GM18499 (cell line): ENCODE measurements at regions not wholly inside any gene's neighbourhood (a gene's known extent, or its start where the extent isn't known, plus 50 kb on each side); places are given as distances from the start of the nearest gene placed in this dataset.

Experiments used
- ATAC-seq: cut with Tn5 transposase; IDR thresholded peaks from one replicate; pipeline ENCODE4 v1.9.1; 2021; ENCODE audit warnings: moderate number of reproducible peaks; ENCODE audit not compliant: insufficient read depth, unreplicated experiment

DNA sequence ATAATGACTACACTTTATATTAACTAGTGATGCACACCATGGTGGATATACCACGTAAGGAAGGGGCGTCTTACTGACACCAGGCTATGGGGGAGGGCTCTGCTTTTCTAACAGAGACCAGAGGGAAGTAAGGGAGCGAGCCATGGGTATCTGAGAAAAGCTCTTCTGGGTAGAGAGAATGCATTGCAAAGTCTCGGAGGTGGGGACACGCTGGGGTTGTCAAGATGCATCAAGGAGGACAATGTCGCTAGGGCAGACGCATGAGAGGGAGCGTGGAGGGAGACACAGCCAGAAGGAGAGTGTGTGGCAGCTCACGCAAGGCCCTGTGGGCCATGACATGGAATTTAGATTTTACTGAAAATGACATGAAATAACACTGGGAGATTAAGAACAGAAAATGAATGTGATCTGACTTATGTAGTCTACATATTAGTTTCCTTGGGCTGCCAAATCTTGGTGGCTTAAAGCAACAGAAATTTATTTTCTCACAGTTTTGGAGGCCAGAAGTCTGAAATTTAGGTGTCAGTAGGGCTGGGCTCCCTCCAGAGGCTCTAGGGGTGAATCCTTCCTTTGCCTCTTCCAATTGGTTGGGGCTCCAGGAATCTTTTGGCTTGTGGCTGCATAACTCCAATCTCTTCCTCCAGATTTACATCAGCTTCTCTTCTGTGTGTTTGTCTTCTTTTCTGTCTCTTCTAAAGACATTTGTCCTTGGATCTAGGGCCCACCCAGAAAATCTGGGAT is 352.2 kb downstream of the CYRIA start:
- ATAC-seq, result no peak

DNA sequence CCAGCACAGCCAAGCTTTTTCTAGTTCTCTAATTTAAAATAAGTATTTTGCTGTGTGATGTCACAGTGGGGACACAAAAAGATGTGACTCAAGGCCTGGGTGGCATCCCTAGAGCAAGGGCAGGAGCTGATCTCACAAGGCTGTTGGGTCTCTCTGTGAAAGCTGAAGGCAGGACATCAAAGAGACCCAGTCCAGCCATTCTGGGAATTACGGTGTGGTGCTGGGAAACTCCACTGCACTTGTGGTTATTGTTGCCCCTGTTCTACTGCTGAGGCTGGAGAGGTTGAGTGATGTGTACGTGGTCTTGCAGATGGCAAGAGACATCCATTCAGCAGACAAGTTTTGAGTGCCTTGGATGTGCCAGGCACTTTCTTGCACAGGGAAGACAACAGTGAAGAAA is 352.9 kb downstream of the CYRIA start:
- ATAC-seq, result no peak

DNA sequence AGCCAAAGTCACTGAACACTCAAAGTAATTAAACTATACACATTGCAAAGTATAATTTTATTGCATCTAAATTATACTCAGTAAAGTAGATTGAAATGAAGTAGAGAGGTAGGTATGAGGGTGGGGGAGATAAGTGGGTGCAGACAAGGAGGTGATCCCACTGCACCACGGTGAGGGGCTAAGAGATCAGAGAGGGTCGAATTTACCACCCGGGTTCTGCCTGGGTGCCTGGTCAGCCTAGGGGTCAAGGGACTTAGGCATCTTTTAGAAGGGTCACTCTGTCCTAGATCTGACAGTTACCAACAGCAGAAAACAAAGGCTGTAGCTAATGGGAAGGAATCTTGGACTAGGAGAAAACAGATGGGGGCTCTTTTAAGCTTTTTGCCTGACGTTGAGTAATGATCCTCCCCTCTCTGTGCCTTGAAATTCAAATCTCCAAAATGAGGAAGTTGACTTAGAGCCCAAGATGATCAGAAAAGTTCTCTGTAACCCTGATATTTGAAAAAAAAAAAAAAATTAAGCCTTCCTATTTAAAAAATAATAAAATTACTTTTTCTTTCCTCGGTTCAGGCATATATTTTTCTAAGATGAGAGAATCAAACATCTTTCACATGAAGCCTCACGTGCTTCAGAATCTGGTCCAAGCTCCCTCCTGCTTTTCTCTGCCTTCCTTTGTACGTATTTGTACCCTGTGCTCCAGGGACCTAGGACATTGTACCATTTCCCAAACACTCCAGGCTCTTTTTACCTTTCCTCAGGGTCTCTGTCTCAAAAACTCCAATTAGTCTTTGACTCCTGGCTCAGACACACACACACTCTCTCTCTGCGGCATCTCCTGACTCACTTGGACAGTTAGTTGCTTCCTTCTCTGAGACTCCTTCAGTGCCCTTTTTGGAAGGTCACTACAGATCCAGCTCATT is 353.9 kb downstream of the CYRIA start:
- no peak for ATAC-seq

- no peak for ATAC-seq
Observed at GRCh38 chr2:16308816-16309215, 356.8 kb downstream of the CYRIA start.

DNA sequence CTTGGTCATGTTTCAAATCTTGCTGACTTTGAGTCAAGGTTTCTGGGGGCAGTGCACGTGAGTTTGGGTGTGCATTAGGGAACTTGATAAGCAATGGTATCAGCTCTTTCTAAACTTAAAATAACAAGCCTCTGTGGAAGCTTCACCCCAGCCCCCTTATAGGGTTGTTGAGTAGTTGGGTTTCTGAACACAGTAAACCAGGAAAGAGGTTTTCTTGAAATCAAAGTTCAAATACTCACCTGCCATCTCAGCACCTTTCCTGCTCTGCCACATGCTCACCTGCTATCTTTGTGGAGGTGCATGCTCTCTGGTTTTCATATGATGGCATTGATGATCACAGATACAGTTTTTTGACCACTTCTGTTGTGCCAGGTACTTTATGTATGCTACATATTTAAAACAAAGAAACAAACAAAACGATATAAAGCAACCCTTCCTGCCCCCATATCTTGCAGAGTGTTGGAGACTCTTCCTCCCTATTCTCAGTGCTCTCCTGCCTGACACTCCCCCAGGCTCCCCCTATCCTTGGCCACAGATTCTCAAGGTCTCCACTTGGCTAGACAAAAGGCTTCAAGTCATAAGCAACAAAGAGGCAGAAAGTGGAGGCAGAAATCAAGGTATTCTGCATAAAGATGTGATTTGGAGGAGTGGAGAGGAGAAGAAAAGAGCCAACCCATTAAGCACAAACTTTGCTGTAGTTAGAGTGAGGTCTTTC is 360.6 kb downstream of the CYRIA start:
- no peak for ATAC-seq

GRCh38 chr2:16303761-16304160 is 361.9 kb downstream of the CYRIA start:
- ATAC-seq, result no peak

DNA sequence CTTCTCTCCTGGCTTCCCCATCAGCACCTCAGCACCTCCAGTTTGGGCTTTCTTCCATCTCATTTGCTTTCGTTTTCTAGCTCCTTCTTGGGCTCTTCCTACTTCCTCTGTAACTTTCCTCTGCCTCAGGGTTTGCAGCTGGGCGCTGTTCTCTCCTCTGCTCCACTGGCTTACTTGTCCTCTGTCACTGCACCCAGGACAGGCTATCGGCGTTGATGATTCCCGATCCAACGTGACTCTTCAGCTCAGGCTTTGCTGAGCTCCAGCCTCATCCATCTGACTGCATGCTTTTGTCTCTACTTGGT is 362.4 kb downstream of the CYRIA start:
- no peak for ATAC-seq

GRCh38 chr2:16302431-16303272 is 362.3 kb downstream of the MYCN start:
- ATAC-seq, result no peak

DNA sequence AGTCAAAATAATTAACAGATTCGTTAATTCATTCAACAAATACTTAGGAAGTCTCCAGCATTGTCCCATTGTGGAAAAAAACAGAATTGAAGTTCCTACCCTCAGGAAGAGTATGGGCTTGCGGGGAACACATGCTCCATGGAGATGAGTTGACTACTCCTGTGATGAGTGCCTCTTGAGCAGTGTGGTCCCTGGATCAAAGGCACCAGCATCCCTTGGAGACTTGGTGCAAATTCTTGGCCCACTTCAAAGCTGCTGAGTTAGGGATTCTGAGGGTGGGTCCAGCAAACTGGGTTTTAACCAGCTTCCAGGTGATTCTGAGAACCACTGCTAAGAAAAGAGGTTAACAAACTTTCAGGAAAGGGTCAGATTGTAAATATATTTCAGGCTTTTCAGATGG is 361.6 kb downstream of the MYCN start:
- no peak for ATAC-seq

- no peak for ATAC-seq
Observed at GRCh38 chr2:16298866-16299265, 358.5 kb downstream of the MYCN start.

DNA sequence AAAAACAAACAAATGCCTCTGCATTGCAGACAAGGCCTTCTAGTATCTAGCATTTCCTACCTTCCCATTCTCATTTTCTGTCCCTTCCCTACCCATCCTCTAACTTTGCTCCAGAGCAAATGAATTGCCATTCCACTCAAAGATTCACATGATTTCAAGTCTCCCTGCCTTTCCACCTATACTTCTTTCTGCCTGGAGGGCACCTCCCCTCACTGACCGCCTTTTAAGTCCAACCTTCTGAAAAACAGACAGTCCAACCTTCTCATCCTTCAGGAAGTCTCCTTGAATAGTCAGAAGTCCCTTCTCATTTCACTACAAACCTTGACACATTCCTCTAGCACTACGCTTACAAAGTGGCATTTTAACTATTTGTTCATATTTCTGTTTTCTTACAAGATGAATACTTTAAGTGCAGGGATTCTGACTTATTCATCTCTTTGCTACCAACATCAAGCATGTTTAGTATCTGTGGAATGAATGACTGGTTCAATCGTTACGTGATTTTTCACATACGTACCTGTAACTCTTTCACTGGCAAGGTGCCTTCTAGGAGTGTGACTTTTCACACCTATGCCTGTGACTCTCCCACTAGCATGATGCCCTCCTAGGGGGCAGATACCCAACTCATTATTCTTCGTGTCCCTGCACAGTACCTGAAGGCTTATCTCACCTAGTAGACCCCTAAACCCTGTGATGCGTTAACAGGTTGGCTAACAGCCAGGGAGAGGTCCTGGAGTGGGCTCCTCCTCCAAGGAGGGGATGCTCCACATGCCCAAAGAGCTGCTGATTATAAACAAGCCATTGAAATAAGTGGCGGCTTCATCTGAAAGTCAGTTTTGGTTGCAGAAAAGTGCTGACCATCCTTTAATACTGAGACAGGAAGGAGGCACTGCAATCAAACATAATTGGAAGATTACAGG is 356.2 kb downstream of the MYCN start:
- ATAC-seq, result no peak

GRCh38 chr2:16296038-16296290 is 355.6 kb downstream of the MYCN start:
- no peak for ATAC-seq

- no peak for ATAC-seq
Observed at GRCh38 chr2:16294791-16295190, 354.4 kb downstream of the MYCN start.

GRCh38 chr2:16293871-16294270 is 353.5 kb downstream of the MYCN start:
- no peak for ATAC-seq

GRCh38 chr2:16293398-16293797 is 353.0 kb downstream of the MYCN start:
- ATAC-seq, result no peak

GRCh38 chr2:16291731-16292550 is 351.6 kb downstream of the MYCN start:
- no peak for ATAC-seq

DNA sequence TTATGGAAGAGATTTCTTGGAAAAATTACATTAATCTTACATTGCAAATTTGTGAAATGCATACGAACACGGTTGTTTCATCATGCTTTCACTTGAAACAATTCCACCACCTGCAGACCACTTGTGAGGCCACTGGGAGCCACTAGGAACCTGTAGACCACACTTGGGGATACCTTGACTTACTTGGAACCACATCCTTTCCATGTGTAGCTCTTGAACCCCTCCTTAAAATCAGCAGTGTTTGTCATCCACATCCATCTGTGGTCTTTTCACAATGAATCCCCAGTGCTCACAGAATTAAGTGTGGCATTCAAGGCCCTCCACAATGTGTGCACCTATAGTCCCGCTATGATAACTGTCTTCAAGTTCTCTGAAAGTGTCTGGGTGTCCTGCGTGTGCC is 350.9 kb downstream of the MYCN start:
- ATAC-seq, result no peak

DNA sequence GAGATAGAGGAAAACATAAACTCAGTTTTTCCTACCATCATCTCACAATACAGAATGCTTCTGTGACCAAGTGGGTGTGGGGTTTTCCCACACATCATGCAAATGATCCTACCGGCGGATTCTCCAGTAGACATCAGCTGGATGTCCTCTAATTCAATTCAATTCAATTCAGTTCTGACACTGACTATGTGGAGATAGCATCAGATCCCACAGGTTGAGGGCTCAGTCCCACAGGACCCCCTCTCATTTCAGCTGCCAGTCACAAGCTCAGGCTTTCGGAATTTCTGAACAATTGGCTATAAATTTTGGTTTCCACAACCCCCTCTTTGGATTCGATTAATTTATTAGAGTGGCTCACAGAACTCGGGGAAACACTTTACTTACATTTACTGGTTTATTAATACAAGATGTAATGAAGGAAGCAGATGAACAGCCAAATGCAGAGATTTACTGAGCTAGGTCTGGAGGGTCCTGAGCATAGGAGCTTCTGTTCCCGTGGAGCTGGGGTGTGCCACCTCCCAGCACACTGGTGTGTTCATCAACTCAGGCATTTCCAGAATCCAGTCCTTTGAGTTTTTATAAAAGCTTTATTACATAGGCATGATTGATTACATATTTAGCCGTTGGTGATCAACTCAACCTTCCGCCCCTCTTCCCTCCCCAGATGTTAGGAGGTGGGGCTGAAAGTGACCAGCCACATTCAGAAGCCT is 350.1 kb downstream of the MYCN start:
- no peak for ATAC-seq
